IPS-18a (cell line): ENCODE measurements at regions not wholly inside any gene's neighbourhood (a gene's known extent, or its start where the extent isn't known, plus 50 kb on each side); places are given as distances from the start of the nearest gene placed in this dataset.

ENCODE experiments used
- H3K27ac ChIP-seq: one replicate; pipeline ENCODE4 v1.5.1; 2013; ENCODE audit warnings: low read length
- H3K27me3 ChIP-seq: one replicate; pipeline ENCODE4 v1.6.1; 2013; ENCODE audit warnings: mild to moderate bottlenecking, low read length; ENCODE audit not compliant: control insufficient read depth, insufficient read depth
- H3K36me3 ChIP-seq: one replicate; pipeline ENCODE4 v1.6.1; 2013; ENCODE audit warnings: low read depth, low read length; ENCODE audit not compliant: control insufficient read depth
- H3K4me1 ChIP-seq: one replicate; pipeline ENCODE4 v1.6.1; 2013; ENCODE audit warnings: low read depth, low read length; ENCODE audit not compliant: control insufficient read depth
- H3K4me3 ChIP-seq: one replicate; pipeline ENCODE4 v1.5.1; 2013; ENCODE audit warnings: low read length
- H3K9ac ChIP-seq: one replicate; pipeline ENCODE4 v1.6.1; 2013; ENCODE audit warnings: mild to moderate bottlenecking, low read length, moderate library complexity
- H3K9me3 ChIP-seq: one replicate; pipeline ENCODE4 v1.6.1; 2013; ENCODE audit warnings: low read depth, low read length; ENCODE audit not compliant: control insufficient read depth

DNA sequence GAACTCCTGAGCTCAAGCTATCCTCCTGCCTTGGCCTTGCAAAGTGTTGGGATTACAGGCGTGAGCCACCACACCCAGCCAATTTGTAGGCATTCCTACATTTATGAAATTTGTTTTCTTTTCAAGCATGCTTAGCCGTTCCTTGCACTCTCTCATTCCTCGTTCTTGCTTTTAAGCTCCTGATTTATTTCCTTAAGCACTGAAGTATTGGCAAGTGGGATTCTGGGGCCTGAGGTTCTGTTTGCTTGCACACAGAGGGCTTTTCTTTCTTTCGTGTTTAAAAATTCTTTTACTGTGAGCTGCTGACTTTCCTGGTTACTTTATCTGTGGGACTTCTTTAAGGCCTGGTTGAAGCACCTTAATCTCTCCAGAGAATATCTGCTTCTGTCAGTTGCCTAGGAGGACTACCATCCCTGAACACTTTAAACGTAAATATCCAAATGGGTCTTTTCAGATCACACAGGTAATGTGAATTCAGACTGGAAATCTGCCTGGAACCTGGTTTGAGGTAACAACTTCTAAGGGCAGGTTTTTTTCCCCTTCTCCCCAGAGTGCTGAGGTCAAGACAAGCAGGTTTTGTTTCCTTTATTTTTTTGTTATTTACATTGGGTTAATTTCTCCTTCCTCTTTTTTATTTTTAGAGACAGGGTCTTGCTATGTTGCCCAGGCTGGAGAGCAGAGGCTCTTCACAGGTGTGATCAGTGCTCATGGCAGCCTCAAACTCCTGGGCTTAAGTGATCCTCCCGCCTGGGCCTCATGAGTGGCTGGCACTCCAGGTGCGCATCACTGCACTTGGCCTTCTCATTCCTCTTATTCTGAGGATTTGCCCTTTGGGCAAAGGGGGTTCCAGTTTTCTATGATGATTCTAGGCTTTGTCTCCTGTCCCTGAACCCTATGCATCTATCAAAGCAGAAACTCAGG, 102.9 kb downstream of the PFKFB3 start:
- H3K27me3 ChIP-seq: no peaks in the 10 kb centered on the region
- H3K4me1 ChIP-seq: no peaks in the 10 kb centered on the region
- no peak overlapping the region for H3K9ac ChIP-seq
- no peaks in the 10 kb centered on the region for H3K9me3 ChIP-seq
- H3K27ac ChIP-seq: no peak overlapping the region
- no peaks in the 10 kb centered on the region for H3K36me3 ChIP-seq
- no peak overlapping the region for H3K4me3 ChIP-seq

DNA sequence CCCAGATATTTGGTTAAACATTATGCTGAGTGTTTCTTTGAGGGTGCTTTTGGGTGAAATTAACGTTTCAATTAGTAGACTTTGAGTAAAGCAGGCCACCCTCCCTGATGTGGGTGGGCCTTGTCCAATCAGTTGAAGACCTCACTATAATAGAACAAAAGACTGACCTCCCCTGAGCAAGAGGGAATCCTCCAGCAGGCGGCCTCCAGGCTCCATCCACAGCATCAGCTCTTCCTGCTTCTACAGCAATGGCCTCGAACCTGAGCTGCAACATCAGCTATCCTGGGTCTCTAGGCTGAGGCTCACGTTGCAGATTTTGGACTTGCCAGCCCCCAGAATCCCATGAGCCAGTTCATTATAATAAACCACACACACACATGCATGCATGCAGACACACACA, 104.2 kb downstream of the PFKFB3 start:
- no peak overlapping the region for H3K27ac ChIP-seq
- no peak overlapping the region for H3K9ac ChIP-seq
- no peaks in the 10 kb centered on the region for H3K27me3 ChIP-seq
- no peaks in the 10 kb centered on the region for H3K4me1 ChIP-seq
- H3K36me3 ChIP-seq: no peaks in the 10 kb centered on the region
- H3K9me3 ChIP-seq: no peaks in the 10 kb centered on the region
- H3K4me3 ChIP-seq: no peak overlapping the region

DNA sequence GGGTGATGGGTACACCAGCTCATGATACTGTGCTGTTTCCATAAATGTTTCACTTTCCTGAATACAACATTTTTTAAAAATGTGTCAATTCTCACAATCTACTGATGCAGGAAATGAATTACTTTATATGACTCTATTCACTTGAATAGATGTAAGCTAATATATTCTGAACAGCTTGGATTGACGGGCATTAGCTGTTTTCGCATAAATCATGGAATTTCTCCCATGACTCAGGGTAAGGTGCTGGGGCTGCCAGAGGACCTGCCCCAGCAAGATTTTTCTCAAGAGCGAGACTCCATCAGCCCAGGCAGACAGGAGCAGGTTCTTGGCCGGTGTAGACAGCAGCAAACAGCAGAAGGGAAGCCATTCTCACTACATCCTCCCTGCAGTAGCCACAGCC, 107.1 kb downstream of the PFKFB3 start:
- Histone ChIP-seq H3K27me3 (no peaks in the 10 kb centered on the region), H3K27ac (no peak overlapping the region), H3K4me1 (no peaks in the 10 kb centered on the region), H3K9ac (no peak overlapping the region), H3K36me3 (no peaks in the 10 kb centered on the region), H3K9me3 (no peaks in the 10 kb centered on the region), H3K4me3 (no peak overlapping the region)

DNA sequence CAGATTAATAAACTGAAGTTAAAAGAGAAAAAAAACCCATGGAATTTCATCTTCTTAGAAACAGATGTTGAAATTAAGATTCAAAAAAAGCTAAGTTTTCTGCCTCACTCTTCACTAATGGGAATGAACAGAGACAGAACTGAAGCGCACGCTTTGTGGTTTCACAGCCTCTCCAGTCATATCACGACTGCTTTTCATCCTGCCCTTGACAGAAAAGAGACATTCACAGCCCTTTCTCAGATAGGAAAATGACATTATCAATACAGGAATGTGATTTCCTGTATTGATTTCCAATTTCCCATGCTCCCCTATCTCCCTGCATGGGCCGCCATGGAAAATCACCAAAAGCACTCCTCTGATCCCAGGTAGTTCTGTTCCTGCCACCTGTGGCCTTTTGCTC, 108.2 kb downstream of the PFKFB3 start:
- Histone ChIP-seq H3K4me1 (no peaks in the 10 kb centered on the region), H3K27me3 (no peaks in the 10 kb centered on the region), H3K9ac (no peak overlapping the region), H3K4me3 (no peak overlapping the region), H3K36me3 (no peaks in the 10 kb centered on the region), H3K9me3 (no peaks in the 10 kb centered on the region), H3K27ac (no peak overlapping the region)

DNA sequence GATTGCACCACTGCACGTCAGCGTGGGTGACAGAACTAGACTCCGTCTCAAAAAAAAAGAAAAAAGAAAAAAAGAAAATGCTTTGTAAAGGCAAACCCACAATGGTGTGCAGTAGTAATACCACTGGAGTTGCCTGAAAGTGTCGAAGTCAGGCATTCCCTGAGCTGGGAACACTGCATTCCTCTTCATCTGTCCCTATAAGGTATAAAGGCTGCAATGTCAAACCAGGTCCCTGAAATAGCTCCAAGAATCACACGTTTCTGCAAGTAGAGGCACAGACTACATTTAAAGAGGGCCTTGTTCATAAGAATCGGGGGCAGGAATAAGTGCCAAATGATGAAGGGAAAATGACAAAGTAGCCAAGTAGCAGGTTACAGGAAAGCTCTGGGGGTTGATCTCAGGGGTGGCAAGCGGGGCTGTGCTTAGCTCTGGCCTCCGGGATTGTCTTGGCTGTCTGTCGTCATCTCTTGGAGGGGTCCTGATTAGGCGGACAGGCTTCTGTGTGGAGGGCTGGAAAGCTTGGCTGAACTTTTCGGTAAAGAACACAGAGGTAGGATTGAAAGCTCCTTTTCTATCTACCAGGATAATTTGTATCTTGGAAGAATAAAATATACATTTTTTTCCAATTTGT, 109.1 kb downstream of the PFKFB3 start:
- Histone ChIP-seq H3K27me3 (no peaks in the 10 kb centered on the region), H3K36me3 (no peaks in the 10 kb centered on the region), H3K27ac (no peak overlapping the region), H3K9ac (no peak overlapping the region), H3K4me3 (no peak overlapping the region), H3K9me3 (no peaks in the 10 kb centered on the region), H3K4me1 (no peaks in the 10 kb centered on the region)

DNA sequence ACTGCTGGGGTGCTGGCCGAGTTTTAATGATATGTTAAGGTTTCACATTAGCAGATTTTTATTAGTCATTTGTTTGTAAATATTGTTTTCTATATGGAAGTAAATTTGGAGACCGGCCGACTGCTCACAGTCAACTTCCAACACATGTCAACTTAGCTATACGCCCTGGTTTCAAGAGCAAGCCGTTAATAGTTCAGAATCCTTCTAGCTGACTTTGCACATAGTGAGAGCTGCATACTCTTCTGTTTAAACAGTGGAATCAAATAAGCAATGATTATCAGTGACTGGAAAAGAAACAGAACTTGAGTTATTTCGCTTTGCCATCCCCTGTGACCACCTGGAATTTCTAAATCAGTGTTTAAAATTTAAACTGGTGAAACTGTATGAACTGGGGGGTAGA, 109.9 kb downstream of the PFKFB3 start:
- H3K9ac ChIP-seq: no peak overlapping the region
- no peaks in the 10 kb centered on the region for H3K27me3 ChIP-seq
- H3K9me3 ChIP-seq: no peaks in the 10 kb centered on the region
- no peaks in the 10 kb centered on the region for H3K4me1 ChIP-seq
- H3K4me3 ChIP-seq: no peak overlapping the region
- no peaks in the 10 kb centered on the region for H3K36me3 ChIP-seq
- H3K27ac ChIP-seq: no peak overlapping the region

DNA sequence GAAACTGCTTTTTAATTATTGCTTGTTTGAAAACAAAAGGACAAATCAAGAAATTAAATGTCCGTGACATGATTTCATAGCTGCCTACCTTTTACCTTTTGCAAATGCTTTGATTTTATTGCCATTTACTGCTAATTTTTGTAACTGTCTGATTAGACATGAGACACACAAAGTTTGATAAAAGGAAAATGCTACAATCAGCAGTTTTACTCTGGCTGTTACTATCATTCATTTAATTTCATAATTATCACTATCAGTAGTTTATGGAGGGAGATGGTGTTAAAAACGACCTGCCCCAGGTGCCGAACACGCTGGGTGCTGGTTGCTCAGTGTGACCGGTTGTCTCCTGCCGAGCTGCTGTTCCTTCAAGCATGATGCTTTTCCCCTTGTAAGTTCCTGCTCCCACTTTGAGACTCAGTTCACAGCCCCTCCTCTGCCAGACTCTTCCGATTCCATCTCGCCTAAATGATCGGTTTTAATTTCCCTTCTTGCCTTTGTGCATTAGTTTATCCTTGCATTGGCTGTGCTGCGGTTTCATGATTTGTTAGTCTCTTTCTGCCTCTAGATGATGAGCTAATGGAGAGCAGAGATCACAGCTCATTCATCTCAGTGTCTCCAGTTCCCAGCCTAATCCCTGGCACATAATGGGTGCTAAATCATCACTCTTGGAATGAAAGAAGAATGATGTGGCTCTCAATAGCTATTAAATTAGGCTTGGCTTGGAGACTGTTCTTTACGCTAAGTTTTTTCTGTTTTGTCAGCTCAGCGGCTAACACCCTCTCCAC, 110.6 kb downstream of the PFKFB3 start:
- H3K27ac ChIP-seq: no peak overlapping the region

DNA sequence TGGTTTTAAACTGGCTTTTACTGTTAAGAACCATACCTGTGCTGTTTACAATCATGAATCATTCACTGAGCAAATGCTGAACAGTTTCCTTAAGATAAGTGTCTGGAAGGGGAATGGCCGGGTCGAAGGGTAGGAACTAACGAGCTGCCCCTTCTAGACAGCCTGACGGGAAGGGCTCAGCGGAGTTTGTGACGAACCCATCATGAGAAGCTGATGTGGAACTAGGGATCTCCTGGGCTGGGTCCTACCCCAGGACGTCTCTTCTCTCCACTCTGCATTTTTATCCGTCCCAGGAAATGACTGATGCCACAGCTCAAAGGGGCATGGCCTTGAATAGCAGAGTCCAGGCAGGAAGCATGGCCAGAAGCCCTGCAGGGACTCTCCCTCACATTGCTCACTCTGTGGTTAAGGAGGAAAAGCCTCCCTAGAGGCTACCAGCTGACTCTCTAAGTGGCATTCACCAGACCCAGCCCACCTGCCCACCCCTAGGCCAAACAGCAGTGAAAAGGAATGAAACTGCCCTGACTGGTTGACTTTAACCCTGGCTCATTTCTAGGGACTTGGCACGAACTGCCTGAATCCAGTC, 112.0 kb downstream of the PFKFB3 start:
- no peak overlapping the region for H3K27ac ChIP-seq
- H3K4me3 ChIP-seq: no peak overlapping the region

More for the DNA sequence above, 110.6 kb downstream of the PFKFB3 start:
- Histone ChIP-seq H3K9me3 (no peaks in the 10 kb centered on the region), H3K27me3 (no peaks in the 10 kb centered on the region), H3K9ac (no peak overlapping the region), H3K4me1 (no peaks in the 10 kb centered on the region), H3K36me3 (no peaks in the 10 kb centered on the region), H3K4me3 (no peak overlapping the region)

DNA sequence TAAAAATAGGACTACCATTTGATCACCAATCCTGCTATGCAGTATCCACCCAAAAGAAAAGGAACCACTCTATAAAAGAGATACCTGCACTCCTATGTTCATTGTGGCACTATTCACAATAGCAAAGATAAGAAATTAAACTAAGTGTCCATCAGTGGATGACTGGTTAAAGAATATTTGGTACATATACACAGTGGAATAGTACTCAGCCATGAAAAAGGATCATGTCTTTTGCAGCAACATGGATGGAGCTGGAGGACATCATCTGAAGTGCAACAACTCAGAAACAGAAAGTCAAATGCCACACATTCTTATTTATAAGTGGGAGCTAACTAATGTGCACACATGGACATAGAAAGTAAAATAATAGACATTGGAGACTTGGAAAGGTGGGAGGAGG, 116.4 kb downstream of the PFKFB3 start:
- H3K27me3 ChIP-seq: no peaks in the 10 kb centered on the region
- H3K27ac ChIP-seq: no peak overlapping the region

More for the DNA sequence above, 112.0 kb downstream of the PFKFB3 start:
- no peak overlapping the region for H3K9ac ChIP-seq
- no peaks in the 10 kb centered on the region for H3K36me3 ChIP-seq
- no peaks in the 10 kb centered on the region for H3K27me3 ChIP-seq
- H3K4me1 ChIP-seq: no peaks in the 10 kb centered on the region
- H3K9me3 ChIP-seq: no peaks in the 10 kb centered on the region

DNA sequence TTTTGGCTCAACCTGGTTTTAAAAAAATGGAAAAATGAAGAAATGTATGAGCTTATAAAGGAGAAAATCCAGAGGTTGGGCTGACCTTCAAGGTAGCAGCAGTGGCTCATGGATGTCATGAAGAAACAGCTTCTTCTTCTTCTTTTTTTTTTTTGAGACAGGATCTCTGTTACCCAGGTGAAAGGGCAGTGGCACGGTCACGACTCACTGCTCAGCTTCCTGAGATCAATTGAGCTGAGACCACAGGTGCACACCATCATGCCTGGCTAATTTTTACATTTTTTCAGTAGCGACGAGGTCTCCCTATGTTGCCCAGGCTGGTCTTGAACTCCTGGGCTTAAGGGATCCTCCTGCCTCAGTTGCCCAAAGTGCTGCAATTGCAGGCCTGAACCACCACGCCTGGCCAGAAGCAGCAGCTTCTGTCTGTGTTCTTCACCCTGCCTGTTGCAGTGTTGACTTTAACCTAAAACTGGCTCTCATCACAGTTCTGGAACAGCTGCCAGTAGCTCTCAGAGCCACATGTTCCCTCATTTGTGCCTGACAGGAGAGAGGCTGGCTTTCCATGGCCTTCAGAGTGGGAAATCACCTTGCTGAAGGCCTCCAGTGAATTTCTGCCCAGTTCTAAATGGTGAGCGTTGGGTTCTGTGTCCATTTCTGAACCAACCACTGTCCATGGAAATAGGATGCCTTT, 117.7 kb downstream of the PFKFB3 start:
- H3K9ac ChIP-seq: no peak overlapping the region
- no peak overlapping the region for H3K4me3 ChIP-seq
- H3K9me3 ChIP-seq: no peaks in the 10 kb centered on the region

More for the DNA sequence above, 116.4 kb downstream of the PFKFB3 start:
- H3K4me1 ChIP-seq: no peaks in the 10 kb centered on the region
- no peaks in the 10 kb centered on the region for H3K36me3 ChIP-seq
- H3K4me3 ChIP-seq: no peak overlapping the region
- H3K9ac ChIP-seq: no peak overlapping the region
- no peaks in the 10 kb centered on the region for H3K9me3 ChIP-seq

DNA sequence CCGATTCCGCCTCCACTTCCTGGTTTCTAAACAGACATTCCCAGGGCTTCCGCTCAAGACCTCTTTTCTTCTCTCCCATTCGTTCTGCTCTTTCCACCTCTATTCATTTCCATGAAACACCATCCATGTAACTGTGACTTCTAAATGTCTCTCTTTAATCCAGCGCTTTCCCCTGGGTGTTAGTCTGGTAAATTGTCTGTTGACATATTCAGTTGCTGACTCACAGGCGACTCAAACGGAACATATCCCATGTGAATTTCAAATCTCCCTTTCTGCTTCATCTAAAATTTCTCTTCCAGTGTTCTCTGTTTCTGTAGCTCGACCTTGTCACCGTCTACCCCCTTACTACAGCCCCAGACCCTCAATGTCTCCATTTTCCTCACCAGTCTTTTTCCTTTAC, 119.1 kb downstream of the PFKFB3 start:
- Histone ChIP-seq H3K27ac (no peak overlapping the region), H3K9me3 (no peaks in the 10 kb centered on the region), H3K36me3 (no peaks in the 10 kb centered on the region), H3K9ac (no peak overlapping the region), H3K4me1 (no peaks in the 10 kb centered on the region), H3K4me3 (no peak overlapping the region), H3K27me3 (no peaks in the 10 kb centered on the region)

More for the DNA sequence above, 117.7 kb downstream of the PFKFB3 start:
- Histone ChIP-seq H3K27ac (no peak overlapping the region), H3K36me3 (no peaks in the 10 kb centered on the region), H3K27me3 (no peaks in the 10 kb centered on the region), H3K4me1 (no peaks in the 10 kb centered on the region)
